Sigmoid colon (tissue), 6 donors: ENCODE measurements at regions not wholly inside any gene's neighbourhood (a gene's known extent, or its start where the extent isn't known, plus 50 kb on each side); places are given as distances from the start of the nearest gene placed in this dataset.

Experiments
- DNase-seq: peaks from one replicate; pipeline ENCODE4 v3.0.0-alpha.2; 2019
- H3K27ac ChIP-seq, 4 donors: fragments of 200-600 bp; sonication (generic); one replicate each; pipeline ENCODE4 v1.5.1; 2016 to 2019; ENCODE audit warnings: mild to moderate bottlenecking in 1 of 4
- H3K27me3 ChIP-seq, 3 donors: fragments of 200-600 bp; sonication (generic); one replicate each; pipeline ENCODE4 v1.5.1; 2019; ENCODE audit warnings: mild to moderate bottlenecking in 1 of 3
- H3K36me3 ChIP-seq, 4 donors: fragments of 200-600 bp; sonication (generic); one replicate each; pipeline ENCODE4 v1.5.1; 2016 to 2019
- H3K4me1 ChIP-seq, 4 donors: fragments of 200-600 bp; sonication (generic); one replicate each; pipeline ENCODE4 v1.5.1; 2017 to 2019
- H3K4me3 ChIP-seq, 4 donors: fragments of 200-600 bp; sonication (generic); one replicate each; pipeline ENCODE4 v1.5.1; 2017 to 2019; ENCODE audit warnings: mild to moderate bottlenecking in 2 of 4, moderate library complexity in 1 of 4
- H3K9me3 ChIP-seq, 4 donors: fragments of 200-600 bp in 3 of 4; sonication (generic) in 3 of 4; one replicate each; pipeline versions ENCODE4 v1.5.1 to v1.6.1; 2013 to 2019
- EP300 ChIP-seq, 4 donors: sonication (generic); formaldehyde crosslinking; IDR thresholded peaks; one replicate each; pipeline ENCODE4 v1.6.1; 2017; ENCODE audit warnings: antibody characterized with exemption in 4 of 4
- POLR2A ChIP-seq, 2 donors: fragments of 450-650 bp; IDR thresholded peaks; one replicate each; pipeline ENCODE4 v1.6.1; 2016; ENCODE audit warnings: antibody characterized with exemption in 2 of 2, mild to moderate bottlenecking in 2 of 2, moderate library complexity in 2 of 2
- POLR2AphosphoS5 ChIP-seq, 4 donors: sonication (generic); formaldehyde crosslinking; IDR thresholded peaks; one replicate each; pipeline ENCODE4 v1.6.1; 2017; ENCODE audit warnings: antibody characterized with exemption in 4 of 4
- WGBS, 2 donors: extraction: QIAGEN DNeasy Blood & Tissue Kit; methylation state at CpG; one replicate each; pipeline ENCODE4 v1.1.7; 2013; 5-methylcytosine and 5-hydroxymethylcytosine counted together
- intact Hi-C: fragments of 100-400 bp; cut with DNase I; formaldehyde crosslinking; loops from one replicate; pipeline ENCODE4 v1.15.1; 2023
- TF ChIP-seq, protein P1 (sequence below), 4 experiments: fragments of 450-650 bp in 3 of 4; fragments of 200-600 bp in 1 of 4; IDR thresholded peaks; one replicate each; pipeline ENCODE4 v1.5.1; 2016 to 2019; ENCODE audit warnings: antibody characterized with exemption in 4 of 4, mild to moderate bottlenecking in 3 of 4, moderate library complexity in 2 of 4
- donor health status: healthy with polysubstance abuse.
- donor health status: healthy.

- peak; percentile 53 for DNase-seq
- H3K27ac ChIP-seq, result no peak overlapping the region
- no peaks in the 10 kb centered on the region for H3K36me3 ChIP-seq
- H3K27me3 ChIP-seq, result no peaks in the 10 kb centered on the region
- TF ChIP-seq POLR2A (IDR thresholded peaks at IDR 0.05), result no peak
- no peak for TF ChIP-seq EP300 (IDR thresholded peaks at IDR 0.05)
- TF ChIP-seq, protein P1, sequence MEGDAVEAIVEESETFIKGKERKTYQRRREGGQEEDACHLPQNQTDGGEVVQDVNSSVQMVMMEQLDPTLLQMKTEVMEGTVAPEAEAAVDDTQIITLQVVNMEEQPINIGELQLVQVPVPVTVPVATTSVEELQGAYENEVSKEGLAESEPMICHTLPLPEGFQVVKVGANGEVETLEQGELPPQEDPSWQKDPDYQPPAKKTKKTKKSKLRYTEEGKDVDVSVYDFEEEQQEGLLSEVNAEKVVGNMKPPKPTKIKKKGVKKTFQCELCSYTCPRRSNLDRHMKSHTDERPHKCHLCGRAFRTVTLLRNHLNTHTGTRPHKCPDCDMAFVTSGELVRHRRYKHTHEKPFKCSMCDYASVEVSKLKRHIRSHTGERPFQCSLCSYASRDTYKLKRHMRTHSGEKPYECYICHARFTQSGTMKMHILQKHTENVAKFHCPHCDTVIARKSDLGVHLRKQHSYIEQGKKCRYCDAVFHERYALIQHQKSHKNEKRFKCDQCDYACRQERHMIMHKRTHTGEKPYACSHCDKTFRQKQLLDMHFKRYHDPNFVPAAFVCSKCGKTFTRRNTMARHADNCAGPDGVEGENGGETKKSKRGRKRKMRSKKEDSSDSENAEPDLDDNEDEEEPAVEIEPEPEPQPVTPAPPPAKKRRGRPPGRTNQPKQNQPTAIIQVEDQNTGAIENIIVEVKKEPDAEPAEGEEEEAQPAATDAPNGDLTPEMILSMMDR (IDR thresholded peaks at IDR 0.05), result no peak
- TF ChIP-seq POLR2AphosphoS5 (IDR thresholded peaks at IDR 0.05), result no peak
- 79 to 83% methylated on average over 6 of the region's 6 CpGs for WGBS, 2 donors
- H3K9me3 ChIP-seq, result peaks cover 0 to 9% (median 2%) of the 10 kb centered on the region in 4 donors
- no peaks in the 10 kb centered on the region for H3K4me1 ChIP-seq
- H3K4me3 ChIP-seq, result no peak overlapping the region
- intact Hi-C loops, result no loop called here
Measured at GRCh38 chr15:25185791-25186190, 231.0 kb downstream of the SNRPN start.

GRCh38 chr15:25186411-25186810, 231.6 kb downstream of the SNRPN start:
- no peaks in the 10 kb centered on the region for H3K27me3 ChIP-seq
- no peak overlapping the region for H3K27ac ChIP-seq
- no peaks in the 10 kb centered on the region for H3K36me3 ChIP-seq
- 86 to 89% methylated on average over 9 of the region's 9 CpGs for whole genome bisulfite sequencing, 2 donors
- no peaks in the 10 kb centered on the region for H3K4me1 ChIP-seq
- no peak for TF ChIP-seq POLR2AphosphoS5 (IDR thresholded peaks at IDR 0.05)
- TF ChIP-seq EP300 (IDR thresholded peaks at IDR 0.05), result no peak
- TF ChIP-seq, protein P1 (IDR thresholded peaks at IDR 0.05), result no peak
- TF ChIP-seq POLR2A (IDR thresholded peaks at IDR 0.05), result no peak
- H3K9me3 ChIP-seq, result peaks cover 0 to 9% (median 2%) of the 10 kb centered on the region in 4 donors
- H3K4me3 ChIP-seq, result no peak overlapping the region
- peak; percentile 46 for DNase-seq
- intact Hi-C loops, result no loop called here

DNA sequence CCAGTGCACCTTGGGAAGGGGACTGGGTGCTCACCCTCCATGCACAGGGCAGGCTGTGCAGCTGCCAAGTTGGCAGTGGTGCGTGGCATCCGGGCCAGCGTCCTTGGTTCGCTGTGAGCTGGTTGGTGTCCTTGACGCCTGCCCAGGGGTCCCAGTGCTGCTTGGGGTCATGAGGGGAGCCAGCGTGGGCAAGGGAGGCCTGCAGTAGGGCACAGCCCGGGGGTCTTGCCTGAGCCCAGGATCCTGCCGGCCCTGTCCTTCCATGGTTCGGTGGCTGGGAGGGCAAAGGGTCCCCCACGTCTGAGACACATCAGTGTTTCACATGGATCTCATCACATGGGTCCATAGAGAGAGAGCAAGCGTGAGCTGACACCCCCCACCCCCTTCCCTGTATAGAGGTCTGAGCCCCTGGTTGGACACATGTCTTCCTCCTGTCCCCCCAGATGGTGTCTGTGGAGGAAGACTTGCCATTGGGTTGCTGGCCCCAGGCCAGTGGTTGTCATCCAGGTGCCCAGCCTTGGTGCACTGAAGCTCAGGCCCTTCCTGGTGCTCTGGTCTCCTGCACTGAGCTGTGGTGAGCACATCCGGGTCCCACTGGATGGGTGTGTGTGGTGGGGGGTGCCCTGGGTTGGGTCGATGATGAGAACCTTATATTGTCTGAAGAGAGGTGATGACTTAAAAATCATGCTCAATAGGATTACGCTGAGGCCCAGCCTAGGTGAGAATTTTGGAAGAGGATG, 232.3 kb downstream of the SNRPN start:
- 88 to 90% methylated on average over 14 of the region's 14 CpGs for WGBS, 2 donors
- intact Hi-C loops, result no loop called here
- Histone ChIP-seq H3K27me3 (no peaks in the 10 kb centered on the region), H3K4me3 (no peak overlapping the region), H3K4me1 (no peaks in the 10 kb centered on the region), H3K27ac (no peak overlapping the region), H3K9me3 (peaks cover 0 to 9% (median 2%) of the 10 kb centered on the region in 4 donors), H3K36me3 (no peaks in the 10 kb centered on the region)
- DNase-seq, result no peak
- TF ChIP-seq, protein P1 (IDR thresholded peaks at IDR 0.05), result no peak
- TF ChIP-seq POLR2AphosphoS5 (IDR thresholded peaks at IDR 0.05) (no peak), EP300 (IDR thresholded peaks at IDR 0.05) (no peak), POLR2A (IDR thresholded peaks at IDR 0.05) (no peak)

DNA sequence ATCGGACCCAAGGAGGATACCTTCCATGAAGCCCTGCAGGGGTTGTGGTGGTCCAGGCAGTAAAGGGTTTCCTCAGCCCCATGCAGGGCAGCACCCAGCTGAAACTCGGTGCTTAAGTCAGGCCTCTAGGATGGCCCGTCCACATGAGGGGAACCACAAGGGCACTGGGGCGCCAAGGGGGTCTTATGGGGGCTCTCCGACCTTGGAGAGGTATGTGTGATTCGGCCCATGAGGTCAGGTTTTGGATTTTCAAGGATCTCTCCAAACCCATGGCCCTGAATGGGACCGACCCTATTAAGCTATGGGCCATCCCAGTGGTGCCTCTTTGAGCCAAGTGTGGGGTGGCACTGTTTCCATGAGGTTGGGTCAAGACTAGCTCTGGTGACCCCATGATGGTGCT, 233.3 kb downstream of the SNRPN start:
- no peak for TF ChIP-seq POLR2AphosphoS5 (IDR thresholded peaks at IDR 0.05)
- no peak for DNase-seq
- Histone ChIP-seq H3K4me3 (no peak overlapping the region), H3K27me3 (no peaks in the 10 kb centered on the region), H3K27ac (no peak overlapping the region), H3K4me1 (no peaks in the 10 kb centered on the region), H3K36me3 (no peaks in the 10 kb centered on the region), H3K9me3 (peaks cover 0 to 9% (median 2%) of the 10 kb centered on the region in 4 donors)
- intact Hi-C loops, result no loop called here
- 71 to 80% methylated on average over 7 of the region's 7 CpGs for WGBS, 2 donors

DNA sequence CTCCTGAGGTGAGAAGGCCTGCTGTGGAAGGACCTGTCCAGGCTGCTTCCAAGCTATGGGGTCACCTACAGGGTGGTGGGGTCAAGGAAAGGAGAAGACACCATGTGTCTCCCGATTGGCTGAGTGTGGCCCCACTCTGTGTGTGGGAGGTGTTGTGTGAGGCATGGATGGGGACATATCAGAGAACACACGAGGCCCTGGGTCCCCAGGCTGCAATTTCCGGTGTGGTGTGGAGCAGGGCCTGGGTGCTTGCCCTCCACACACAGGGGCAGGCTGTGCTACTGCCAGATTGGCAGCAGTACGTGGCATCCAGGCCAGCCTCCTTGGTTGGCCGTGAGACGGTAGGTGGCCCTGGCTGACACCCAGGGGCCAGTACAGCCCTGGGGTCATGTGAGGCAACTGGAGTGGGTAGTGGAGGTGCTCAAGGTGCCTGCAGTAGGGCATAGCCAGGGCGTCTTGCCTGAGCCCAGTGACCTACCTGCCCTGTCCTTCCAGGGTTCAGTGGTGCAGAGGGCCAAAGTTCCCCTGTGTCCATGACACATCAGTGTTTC, 233.8 kb downstream of the SNRPN start:
- no peak for TF ChIP-seq POLR2AphosphoS5 (IDR thresholded peaks at IDR 0.05)
- no peak for TF ChIP-seq EP300 (IDR thresholded peaks at IDR 0.05)
- TF ChIP-seq POLR2A (IDR thresholded peaks at IDR 0.05), result no peak
- TF ChIP-seq, protein P1 (IDR thresholded peaks at IDR 0.05), result no peak
- no peak for DNase-seq
- Histone ChIP-seq H3K4me3 (no peak overlapping the region), H3K27me3 (no peaks in the 10 kb centered on the region), H3K4me1 (no peaks in the 10 kb centered on the region), H3K27ac (no peak overlapping the region), H3K9me3 (peaks cover 0 to 9% (median 2%) of the 10 kb centered on the region in 4 donors), H3K36me3 (no peaks in the 10 kb centered on the region)
- WGBS, 2 donors, result 75 to 83% methylated on average over 7 of the region's 7 CpGs
- intact Hi-C loops, result no loop called here
